Stimulated activated CD4-positive, alpha-beta T cell treated with anti-CD3 and anti-CD28 coated beads, TNF-alpha, amount 100 ng/mL, for 24 hours (primary cell): ENCODE measurements at regions not wholly inside any gene's neighbourhood (a gene's known extent, or its start where the extent isn't known, plus 50 kb on each side); places are given as distances from the start of the nearest gene placed in this dataset.
"Not testable (repeated sequence)": the region's sequence is repeated elsewhere in the genome, so short reads cannot be mapped to it uniquely, and the experiment has no call there.

Experiments used
- DNase-seq, 3 experiments: peaks; one replicate each; pipeline ENCODE4 v3.0.0-alpha.2; 2020; ENCODE audit warnings: low read depth in 3 of 3

DNA sequence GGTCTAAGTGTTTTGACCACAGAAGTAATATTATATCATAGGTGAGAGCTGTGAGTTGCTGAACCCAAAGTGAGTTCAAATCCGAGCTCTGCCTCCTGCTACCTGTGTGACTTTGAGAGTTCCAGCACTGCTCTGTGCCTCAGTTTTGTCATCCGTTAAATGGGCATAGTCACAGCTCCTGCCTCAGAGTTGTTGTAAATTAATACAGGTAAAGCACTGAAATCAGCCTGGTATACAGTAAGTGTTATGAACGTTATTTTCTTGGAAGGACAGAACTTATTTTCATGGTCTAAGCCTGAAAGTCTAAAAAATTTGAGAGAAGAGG is 65.4 kb upstream of the ZNF195 start:
- DNase-seq: not testable (repeated sequence)

- DNase-seq: not testable (repeated sequence)
These were observed 64.9 kb upstream of the ZNF195 start for GRCh38 chr11:3443700-3444419.

DNA sequence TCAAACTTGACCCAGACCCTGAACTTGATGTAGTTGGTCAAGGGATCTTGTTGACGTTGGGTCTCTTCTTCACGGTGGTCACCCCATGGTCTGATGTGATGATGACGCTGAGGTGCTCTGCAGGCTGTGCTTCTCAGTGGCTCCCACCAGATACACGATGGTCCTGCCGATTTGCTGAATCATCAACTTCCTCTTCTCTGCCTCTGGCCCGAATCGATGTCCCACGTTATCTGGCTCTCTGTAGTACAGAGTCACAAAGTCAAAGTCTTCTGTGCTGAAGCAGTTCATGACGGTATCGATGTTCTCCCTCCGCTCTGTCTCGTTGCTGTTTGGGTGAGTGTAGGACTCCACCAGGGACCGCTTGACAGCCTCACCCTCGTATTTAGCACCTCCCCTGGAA is 58.5 kb upstream of the ZNF195 start:
- DNase-seq: not testable (repeated sequence)

GRCh38 chr11:3434976-3435375 is 56.0 kb upstream of the ZNF195 start:
- DNase-seq: no peak

DNA sequence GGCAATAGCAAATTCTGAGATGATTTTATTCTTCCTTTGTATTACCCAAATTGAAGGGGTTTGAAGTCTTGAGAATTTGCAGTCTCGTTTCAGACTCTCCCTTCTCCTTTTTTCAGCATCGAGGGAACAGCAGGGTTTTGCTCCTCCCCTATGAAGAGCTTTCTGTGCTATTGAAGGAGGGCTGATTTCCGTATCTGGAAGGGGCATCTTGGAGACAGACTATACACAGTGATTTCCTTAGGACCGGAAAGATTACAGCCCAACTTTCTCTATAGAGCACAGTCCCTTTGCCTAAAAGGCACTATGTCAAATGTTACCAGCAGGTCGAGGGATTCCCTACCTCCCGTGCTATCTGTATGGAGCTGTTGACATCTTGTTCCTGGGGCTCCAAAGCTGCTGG is 50.2 kb upstream of the ZNF195 start:
- not testable (repeated sequence) for DNase-seq
